ENCODE measurements at regions not wholly inside any gene's neighbourhood (a gene's known extent, or its start where the extent isn't known, plus 50 kb on each side); places are given as distances from the start of the nearest gene placed in this dataset.

- Histone ChIP-seq H3K9me1 (ENCODE audit: insufficient read depth, low read length) (no peaks in the 10 kb centered on the region), H3K4me2 (ENCODE audit: low read depth, low read length) (no peak overlapping the region), H4K20me1 (ENCODE audit: insufficient read depth, low read length) (no peaks in the 10 kb centered on the region), H2BK120ac (ENCODE audit: low read depth, low read length) (no peak overlapping the region), H3K4me3 (ENCODE audit: insufficient read depth, low read depth, low read length) (no peak overlapping the region), H3K9me3 (ENCODE audit: control insufficient read depth, insufficient read depth, low read length) (no peaks in the 10 kb centered on the region), H2BK15ac (ENCODE audit: low read depth, low read length) (no peak overlapping the region), H2BK5ac (ENCODE audit: low read depth, low read length, poor library complexity, severe bottlenecking) (no peak overlapping the region), H4K8ac (ENCODE audit: low read depth in 2 of 2, low read length in 2 of 2) (no peak overlapping the region), H4K5ac (ENCODE audit: low read depth, low read length) (no peak overlapping the region), H2AK5ac (ENCODE audit: low read depth, low read length) (no peak overlapping the region), H3K9ac (ENCODE audit: low read depth, low read length) (no peak overlapping the region), H3K23ac (ENCODE audit: low read depth, low read length) (no peak overlapping the region), H4K91ac (ENCODE audit: insufficient read depth, low read depth, low read length) (no peak overlapping the region), H3K18ac (ENCODE audit: low read depth, low read length) (no peak overlapping the region), H3K14ac (replicated peaks; ENCODE audit: low read depth, low read length) (no peak overlapping the region), H3K4ac (ENCODE audit: low read depth, low read length) (no peak overlapping the region), H3K27me3 (ENCODE audit: control insufficient read depth, insufficient read depth, low read length) (no peaks in the 10 kb centered on the region), H3K56ac (ENCODE audit: extremely low read depth, insufficient read depth, low read length) (no peak overlapping the region), H3K36me3 (ENCODE audit: control insufficient read depth, insufficient read depth, low read length) (no peaks in the 10 kb centered on the region), H2AFZ (replicated peaks; ENCODE audit: low read length, poor library complexity) (no peak overlapping the region), H3K4me1 (ENCODE audit: control insufficient read depth, insufficient read depth, low read length) (no peaks in the 10 kb centered on the region), H3K27ac (ENCODE audit: insufficient read depth, low read length) (no peak overlapping the region), H2BK20ac (ENCODE audit: low read depth, low read length) (no peak overlapping the region), H3K79me1 (ENCODE audit: low read depth in 1 of 2, low read length in 2 of 2) (no peaks in the 10 kb centered on the region), H2AK9ac (replicated peaks; ENCODE audit: low read depth, low read length, poor library complexity) (no peak overlapping the region)
- POLR2A ChIA-PET (ENCODE audit: unreplicated experiment), result no interaction called here
- DNase-seq, result no peak
- dilution Hi-C loops (cut with HindIII; ENCODE audit: low sequenced_read_pairs, unreplicated experiment), result no loop called here
- no peak for TF ChIP-seq BHLHE40 (IDR thresholded peaks at IDR 0.05; ENCODE audit: low read depth, low read length)
- TF ChIP-seq POLR2A (IDR thresholded peaks at IDR 0.05; ENCODE audit: low read depth, low read length), result no peak
- TF ChIP-seq RAD21 (IDR thresholded peaks at IDR 0.05; ENCODE audit: low read length), result no peak
- no peak for TF ChIP-seq MXI1 (IDR thresholded peaks at IDR 0.05; ENCODE audit: borderline replicate concordance, low read depth, low read length)
- no peak for TF ChIP-seq SMC3 (IDR thresholded peaks at IDR 0.05; ENCODE audit: low read depth, low read length)
- TF ChIP-seq, protein P1, sequence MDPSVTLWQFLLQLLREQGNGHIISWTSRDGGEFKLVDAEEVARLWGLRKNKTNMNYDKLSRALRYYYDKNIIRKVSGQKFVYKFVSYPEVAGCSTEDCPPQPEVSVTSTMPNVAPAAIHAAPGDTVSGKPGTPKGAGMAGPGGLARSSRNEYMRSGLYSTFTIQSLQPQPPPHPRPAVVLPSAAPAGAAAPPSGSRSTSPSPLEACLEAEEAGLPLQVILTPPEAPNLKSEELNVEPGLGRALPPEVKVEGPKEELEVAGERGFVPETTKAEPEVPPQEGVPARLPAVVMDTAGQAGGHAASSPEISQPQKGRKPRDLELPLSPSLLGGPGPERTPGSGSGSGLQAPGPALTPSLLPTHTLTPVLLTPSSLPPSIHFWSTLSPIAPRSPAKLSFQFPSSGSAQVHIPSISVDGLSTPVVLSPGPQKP (IDR thresholded peaks at IDR 0.05; ENCODE audit: borderline replicate concordance, low read depth, low read length), result no peak
- TF ChIP-seq FOS (IDR thresholded peaks at IDR 0.05; ENCODE audit: low read depth, low read length), result no peak
- TF ChIP-seq RFX5 (IDR thresholded peaks at IDR 0.05; ENCODE audit: low read depth, low read length), result no peak
- TF ChIP-seq, protein P2, sequence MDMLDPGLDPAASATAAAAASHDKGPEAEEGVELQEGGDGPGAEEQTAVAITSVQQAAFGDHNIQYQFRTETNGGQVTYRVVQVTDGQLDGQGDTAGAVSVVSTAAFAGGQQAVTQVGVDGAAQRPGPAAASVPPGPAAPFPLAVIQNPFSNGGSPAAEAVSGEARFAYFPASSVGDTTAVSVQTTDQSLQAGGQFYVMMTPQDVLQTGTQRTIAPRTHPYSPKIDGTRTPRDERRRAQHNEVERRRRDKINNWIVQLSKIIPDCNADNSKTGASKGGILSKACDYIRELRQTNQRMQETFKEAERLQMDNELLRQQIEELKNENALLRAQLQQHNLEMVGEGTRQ (IDR thresholded peaks at IDR 0.05; ENCODE audit: low read depth, low read length), result no peak
- no peak for ATAC-seq (ENCODE audit: low read depth)
- CTCF ChIA-PET, result no interaction called here
- no CpG with 5 or more reads among the region's 4 CpGs for WGBS, 2 experiments (ENCODE audit: extremely low coverage in 2 of 2, insufficient read length in 1 of 2)
- no TSS peak for BruUV-seq (replicated peaks)
- in situ Hi-C loops (cut with MboI; ENCODE audit: low sequenced_read_pairs), result no loop called here
- intact Hi-C loops (cut with micrococcal nuclease), result no loop called here
Measured at GRCh38 chr10:76736392-76736791, 901.2 kb downstream of the KCNMA1 start.
